ENCODE measurements at regions not wholly inside any gene's neighbourhood (a gene's known extent, or its start where the extent isn't known, plus 50 kb on each side); places are given as distances from the start of the nearest gene placed in this dataset.

DNA sequence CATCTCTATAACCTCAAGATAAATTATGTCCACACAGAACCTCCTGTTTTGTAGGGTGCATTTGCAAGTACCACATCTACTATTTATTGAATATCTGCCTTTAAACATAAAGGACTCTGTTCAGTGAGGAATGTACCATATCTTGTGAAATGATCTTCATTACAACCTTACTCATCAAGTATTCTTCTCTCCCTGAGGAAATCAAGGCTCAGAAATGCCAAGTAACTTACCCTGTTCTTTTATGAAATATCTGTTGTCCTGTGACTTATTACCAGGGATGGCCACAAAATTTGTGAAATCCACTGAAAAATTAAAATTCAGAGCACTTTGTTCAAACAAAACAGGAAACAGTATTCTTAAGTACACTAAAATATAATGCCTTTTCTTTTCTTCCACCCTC, 366.7 kb downstream of the GALC start:
- TF ChIP-seq STAT1 (IDR thresholded peaks at IDR 0.05; ENCODE audit: unreplicated experiment) (no peak), CREB1 (CRISPR knock-in tag; IDR thresholded peaks at IDR 0.05; ENCODE audit: low read depth) (no peak), ZNF331 (CRISPR knock-in tag; IDR thresholded peaks at IDR 0.05; ENCODE audit: low read depth) (no peak), JUNB (IDR thresholded peaks at IDR 0.05; ENCODE audit: unreplicated experiment) (no peak)
- TF ChIP-seq, protein P1, sequence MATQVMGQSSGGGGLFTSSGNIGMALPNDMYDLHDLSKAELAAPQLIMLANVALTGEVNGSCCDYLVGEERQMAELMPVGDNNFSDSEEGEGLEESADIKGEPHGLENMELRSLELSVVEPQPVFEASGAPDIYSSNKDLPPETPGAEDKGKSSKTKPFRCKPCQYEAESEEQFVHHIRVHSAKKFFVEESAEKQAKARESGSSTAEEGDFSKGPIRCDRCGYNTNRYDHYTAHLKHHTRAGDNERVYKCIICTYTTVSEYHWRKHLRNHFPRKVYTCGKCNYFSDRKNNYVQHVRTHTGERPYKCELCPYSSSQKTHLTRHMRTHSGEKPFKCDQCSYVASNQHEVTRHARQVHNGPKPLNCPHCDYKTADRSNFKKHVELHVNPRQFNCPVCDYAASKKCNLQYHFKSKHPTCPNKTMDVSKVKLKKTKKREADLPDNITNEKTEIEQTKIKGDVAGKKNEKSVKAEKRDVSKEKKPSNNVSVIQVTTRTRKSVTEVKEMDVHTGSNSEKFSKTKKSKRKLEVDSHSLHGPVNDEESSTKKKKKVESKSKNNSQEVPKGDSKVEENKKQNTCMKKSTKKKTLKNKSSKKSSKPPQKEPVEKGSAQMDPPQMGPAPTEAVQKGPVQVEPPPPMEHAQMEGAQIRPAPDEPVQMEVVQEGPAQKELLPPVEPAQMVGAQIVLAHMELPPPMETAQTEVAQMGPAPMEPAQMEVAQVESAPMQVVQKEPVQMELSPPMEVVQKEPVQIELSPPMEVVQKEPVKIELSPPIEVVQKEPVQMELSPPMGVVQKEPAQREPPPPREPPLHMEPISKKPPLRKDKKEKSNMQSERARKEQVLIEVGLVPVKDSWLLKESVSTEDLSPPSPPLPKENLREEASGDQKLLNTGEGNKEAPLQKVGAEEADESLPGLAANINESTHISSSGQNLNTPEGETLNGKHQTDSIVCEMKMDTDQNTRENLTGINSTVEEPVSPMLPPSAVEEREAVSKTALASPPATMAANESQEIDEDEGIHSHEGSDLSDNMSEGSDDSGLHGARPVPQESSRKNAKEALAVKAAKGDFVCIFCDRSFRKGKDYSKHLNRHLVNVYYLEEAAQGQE (IDR thresholded peaks at IDR 0.05; ENCODE audit: unreplicated experiment) = no peak
- TF ChIP-seq, protein P2, sequence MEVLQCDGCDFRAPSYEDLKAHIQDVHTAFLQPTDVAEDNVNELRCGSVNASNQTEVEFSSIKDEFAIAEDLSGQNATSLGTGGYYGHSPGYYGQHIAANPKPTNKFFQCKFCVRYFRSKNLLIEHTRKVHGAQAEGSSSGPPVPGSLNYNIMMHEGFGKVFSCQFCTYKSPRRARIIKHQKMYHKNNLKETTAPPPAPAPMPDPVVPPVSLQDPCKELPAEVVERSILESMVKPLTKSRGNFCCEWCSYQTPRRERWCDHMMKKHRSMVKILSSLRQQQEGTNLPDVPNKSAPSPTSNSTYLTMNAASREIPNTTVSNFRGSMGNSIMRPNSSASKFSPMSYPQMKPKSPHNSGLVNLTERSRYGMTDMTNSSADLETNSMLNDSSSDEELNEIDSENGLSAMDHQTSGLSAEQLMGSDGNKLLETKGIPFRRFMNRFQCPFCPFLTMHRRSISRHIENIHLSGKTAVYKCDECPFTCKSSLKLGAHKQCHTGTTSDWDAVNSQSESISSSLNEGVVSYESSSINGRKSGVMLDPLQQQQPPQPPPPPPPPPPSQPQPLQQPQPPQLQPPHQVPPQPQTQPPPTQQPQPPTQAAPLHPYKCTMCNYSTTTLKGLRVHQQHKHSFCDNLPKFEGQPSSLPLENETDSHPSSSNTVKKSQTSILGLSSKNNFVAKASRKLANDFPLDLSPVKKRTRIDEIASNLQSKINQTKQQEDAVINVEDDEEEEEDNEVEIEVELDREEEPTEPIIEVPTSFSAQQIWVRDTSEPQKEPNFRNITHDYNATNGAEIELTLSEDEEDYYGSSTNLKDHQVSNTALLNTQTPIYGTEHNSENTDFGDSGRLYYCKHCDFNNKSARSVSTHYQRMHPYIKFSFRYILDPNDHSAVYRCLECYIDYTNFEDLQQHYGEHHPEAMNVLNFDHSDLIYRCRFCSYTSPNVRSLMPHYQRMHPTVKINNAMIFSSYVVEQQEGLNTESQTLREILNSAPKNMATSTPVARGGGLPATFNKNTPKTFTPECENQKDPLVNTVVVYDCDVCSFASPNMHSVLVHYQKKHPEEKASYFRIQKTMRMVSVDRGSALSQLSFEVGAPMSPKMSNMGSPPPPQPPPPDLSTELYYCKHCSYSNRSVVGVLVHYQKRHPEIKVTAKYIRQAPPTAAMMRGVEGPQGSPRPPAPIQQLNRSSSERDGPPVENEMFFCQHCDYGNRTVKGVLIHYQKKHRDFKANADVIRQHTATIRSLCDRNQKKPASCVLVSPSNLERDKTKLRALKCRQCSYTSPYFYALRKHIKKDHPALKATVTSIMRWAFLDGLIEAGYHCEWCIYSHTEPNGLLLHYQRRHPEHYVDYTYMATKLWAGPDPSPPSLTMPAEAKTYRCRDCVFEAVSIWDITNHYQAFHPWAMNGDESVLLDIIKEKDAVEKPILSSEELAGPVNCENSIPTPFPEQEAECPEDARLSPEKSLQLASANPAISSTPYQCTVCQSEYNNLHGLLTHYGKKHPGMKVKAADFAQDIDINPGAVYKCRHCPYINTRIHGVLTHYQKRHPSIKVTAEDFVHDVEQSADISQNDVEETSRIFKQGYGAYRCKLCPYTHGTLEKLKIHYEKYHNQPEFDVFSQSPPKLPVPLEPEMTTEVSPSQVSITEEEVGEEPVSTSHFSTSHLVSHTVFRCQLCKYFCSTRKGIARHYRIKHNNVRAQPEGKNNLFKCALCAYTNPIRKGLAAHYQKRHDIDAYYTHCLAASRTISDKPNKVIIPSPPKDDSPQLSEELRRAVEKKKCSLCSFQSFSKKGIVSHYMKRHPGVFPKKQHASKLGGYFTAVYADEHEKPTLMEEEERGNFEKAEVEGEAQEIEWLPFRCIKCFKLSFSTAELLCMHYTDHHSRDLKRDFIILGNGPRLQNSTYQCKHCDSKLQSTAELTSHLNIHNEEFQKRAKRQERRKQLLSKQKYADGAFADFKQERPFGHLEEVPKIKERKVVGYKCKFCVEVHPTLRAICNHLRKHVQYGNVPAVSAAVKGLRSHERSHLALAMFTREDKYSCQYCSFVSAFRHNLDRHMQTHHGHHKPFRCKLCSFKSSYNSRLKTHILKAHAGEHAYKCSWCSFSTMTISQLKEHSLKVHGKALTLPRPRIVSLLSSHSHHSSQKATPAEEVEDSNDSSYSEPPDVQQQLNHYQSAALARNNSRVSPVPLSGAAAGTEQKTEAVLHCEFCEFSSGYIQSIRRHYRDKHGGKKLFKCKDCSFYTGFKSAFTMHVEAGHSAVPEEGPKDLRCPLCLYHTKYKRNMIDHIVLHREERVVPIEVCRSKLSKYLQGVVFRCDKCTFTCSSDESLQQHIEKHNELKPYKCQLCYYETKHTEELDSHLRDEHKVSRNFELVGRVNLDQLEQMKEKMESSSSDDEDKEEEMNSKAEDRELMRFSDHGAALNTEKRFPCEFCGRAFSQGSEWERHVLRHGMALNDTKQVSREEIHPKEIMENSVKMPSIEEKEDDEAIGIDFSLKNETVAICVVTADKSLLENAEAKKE (CRISPR knock-in tag; IDR thresholded peaks at IDR 0.05) = no peak
- H3K79me2 ChIP-seq (replicated peaks; ENCODE audit: insufficient read depth) = no peaks in the 10 kb centered on the region
- peaks cover 16% of the 10 kb centered on the region for H3K36me3 Mint-ChIP-seq (ENCODE audit: low read depth)
- no peaks in the 10 kb centered on the region for H3F3A ChIP-seq (replicated peaks; ENCODE audit: low read depth)
- H3K27me3 Mint-ChIP-seq (ENCODE audit: insufficient read depth, low read depth, poor library complexity) = peaks cover 4% of the 10 kb centered on the region
- H3K9me3 Mint-ChIP-seq = peaks cover 25% of the 10 kb centered on the region
- ATAC-seq (no peak), DNase-seq (ENCODE audit: low spot score) (no peak)
- H3K4me2 ChIP-seq = no peak overlapping the region
- no peak overlapping the region for H3K27ac ChIP-seq (ENCODE audit: low read depth)
- H3K9me2 ChIP-seq (ENCODE audit: insufficient read depth) = peaks cover 6% of the 10 kb centered on the region; the same call in 1 of the 2 replicates
- H3K4me3 Mint-ChIP-seq = no peak overlapping the region
- H3K4me1 ChIP-seq (ENCODE audit: insufficient read depth) = 0 out of 2 replicates have a peak, but pooled peaks cover 11% of the 10 kb centered on the region
- no peak overlapping the region for H3K4me3 ChIP-seq
- H2AFZ ChIP-seq = no peak overlapping the region
- no peaks in the 10 kb centered on the region for H4K20me1 ChIP-seq (replicated peaks; ENCODE audit: insufficient read depth)
- no peaks in the 10 kb centered on the region for H3K27me3 ChIP-seq (ENCODE audit: insufficient read depth)
- no peaks in the 10 kb centered on the region; the same call in 1 of the 2 replicates for H3K36me3 ChIP-seq (ENCODE audit: insufficient read depth)
- no peak overlapping the region for H3K27ac Mint-ChIP-seq
- peaks cover 10% of the 10 kb centered on the region; the same call in 2 of the 3 replicates for H3K4me1 Mint-ChIP-seq

Measured in GM23338 (cell line).